GM18520 (cell line): ENCODE measurements at regions not wholly inside any gene's neighbourhood (a gene's known extent, or its start where the extent isn't known, plus 50 kb on each side); places are given as distances from the start of the nearest gene placed in this dataset.

ENCODE experiments used
- ATAC-seq: cut with Tn5 transposase; IDR thresholded peaks from one replicate; pipeline ENCODE4 v1.9.1; 2021; ENCODE audit not compliant: unreplicated experiment

- no peak for ATAC-seq
Measured at GRCh38 chr2:199136242-199136641, 321.5 kb downstream of the SATB2 start.

- no peak for ATAC-seq
Measured at GRCh38 chr2:199131876-199132275, 325.9 kb downstream of the SATB2 start.

DNA sequence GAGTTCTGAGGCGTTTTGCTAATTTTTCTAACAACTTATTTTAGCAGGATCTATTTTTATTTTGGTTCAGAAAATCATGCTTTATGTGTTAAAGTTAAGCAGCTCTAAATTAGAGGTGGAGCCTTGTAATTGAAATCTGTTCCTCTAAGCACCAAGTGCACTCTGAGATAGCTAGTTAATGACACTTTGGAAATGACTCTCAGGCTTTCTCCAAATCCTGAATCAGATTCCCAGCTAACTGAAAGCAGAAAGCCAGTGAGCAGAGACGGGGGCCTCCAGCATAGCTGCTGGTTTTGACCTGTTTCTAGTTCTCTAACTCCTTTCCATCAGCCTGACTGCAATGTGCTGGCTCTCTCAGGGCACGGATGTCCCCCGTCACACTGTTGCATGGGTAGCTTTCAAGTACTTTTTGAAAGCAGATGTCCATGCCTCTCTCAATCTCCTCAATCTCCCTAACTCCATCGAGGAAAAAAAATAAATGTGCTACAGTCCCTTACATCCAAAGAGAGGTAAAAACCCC, 326.5 kb downstream of the SATB2 start:
- no peak for ATAC-seq

- ATAC-seq = no peak
Measured at GRCh38 chr2:199130501-199130900, 327.2 kb downstream of the SATB2 start.

- no peak for ATAC-seq
Measured at GRCh38 chr2:199128476-199129229, 329.1 kb downstream of the SATB2 start.

GRCh38 chr2:199119796-199120195, 337.9 kb downstream of the SATB2 start:
- ATAC-seq = no peak

GRCh38 chr2:199118673-199119112, 339.0 kb downstream of the SATB2 start:
- no peak for ATAC-seq

GRCh38 chr2:199115169-199115568, 342.6 kb downstream of the SATB2 start:
- no peak for ATAC-seq

DNA sequence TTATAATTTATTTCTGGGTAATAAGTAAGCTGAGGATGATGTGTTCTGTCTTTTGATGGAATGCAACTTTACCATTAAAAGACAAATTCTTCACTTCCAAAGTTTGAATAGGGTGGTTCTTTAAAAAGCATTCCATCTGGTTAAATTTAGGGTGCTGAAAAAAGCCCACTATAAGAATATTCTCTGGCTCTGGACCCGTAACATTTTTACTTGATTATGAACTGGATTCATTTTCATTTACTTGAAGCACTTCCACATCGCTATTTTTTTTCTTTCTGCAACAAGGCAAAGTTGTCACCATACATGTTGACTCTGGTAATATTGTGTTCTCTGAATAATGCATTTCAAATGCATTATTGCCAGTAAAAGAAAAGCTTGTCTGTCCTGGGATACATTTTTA, 344.6 kb downstream of the SATB2 start:
- ATAC-seq = no peak

DNA sequence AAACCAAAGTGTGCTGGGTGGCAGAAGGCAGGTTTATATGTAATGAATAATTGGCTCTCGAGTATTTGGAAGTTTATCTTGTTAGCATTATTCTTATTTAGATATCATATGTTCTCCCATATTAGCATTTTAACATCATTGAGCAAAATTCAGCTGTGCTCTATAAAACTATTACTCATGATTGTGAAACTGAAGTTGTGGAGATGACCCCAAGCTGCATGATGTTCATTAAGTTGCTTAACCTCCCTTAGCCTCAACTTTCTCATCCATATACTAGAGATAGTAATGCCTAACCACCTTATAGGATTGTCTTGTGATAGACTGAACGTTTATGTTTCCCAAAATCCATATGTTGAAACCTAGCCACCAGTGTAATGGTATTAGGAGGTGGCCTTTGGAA, 346.3 kb downstream of the SATB2 start:
- ATAC-seq = no peak

DNA sequence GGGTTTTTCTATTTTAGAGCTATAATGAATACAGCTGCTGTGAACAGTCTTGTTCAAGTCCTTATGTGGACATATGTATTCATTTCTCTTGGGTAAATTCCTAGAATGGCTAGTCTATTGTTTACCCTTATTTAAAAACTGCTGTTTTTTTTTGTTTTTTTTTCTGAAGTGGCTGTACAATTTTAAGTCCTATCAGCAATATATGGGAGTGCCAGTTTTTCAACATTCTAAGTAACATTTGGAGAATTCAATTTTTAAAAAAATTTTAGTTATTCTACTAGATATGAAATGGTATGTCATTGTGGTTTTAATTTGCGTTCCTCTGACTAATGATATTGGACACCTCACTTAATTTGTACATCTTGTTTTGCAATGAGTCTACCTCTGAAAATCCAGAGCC, 349.7 kb downstream of the SATB2 start:
- no peak for ATAC-seq

GRCh38 chr2:199105826-199106225, 351.9 kb downstream of the SATB2 start:
- ATAC-seq = no peak

- ATAC-seq = no peak
Measured at GRCh38 chr2:199101487-199101886, 356.3 kb downstream of the SATB2 start.

- ATAC-seq = no peak
Measured at GRCh38 chr2:199100326-199101110, 357.2 kb downstream of the SATB2 start.

GRCh38 chr2:199092419-199092818, 365.3 kb downstream of the SATB2 start:
- ATAC-seq = no peak

DNA sequence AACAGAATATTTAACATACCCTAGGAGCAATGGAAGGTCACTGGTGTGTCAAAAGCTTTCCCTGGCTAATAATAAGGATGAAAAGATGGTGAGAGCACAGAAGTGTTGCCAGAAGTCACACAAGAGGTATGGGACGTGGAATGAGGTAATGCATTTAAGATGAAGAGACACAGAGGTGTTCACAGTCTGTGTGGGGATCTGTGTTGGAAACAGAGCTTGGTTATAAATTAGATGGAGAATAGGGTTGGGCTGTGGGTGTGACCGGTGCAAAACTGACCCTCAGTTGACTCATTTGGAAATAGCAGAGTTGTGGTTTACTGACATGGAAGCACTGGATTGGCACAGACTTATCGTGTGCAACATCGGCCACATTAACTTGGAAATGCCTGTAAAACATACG, 372.5 kb downstream of the SATB2 start:
- ATAC-seq = no peak

DNA sequence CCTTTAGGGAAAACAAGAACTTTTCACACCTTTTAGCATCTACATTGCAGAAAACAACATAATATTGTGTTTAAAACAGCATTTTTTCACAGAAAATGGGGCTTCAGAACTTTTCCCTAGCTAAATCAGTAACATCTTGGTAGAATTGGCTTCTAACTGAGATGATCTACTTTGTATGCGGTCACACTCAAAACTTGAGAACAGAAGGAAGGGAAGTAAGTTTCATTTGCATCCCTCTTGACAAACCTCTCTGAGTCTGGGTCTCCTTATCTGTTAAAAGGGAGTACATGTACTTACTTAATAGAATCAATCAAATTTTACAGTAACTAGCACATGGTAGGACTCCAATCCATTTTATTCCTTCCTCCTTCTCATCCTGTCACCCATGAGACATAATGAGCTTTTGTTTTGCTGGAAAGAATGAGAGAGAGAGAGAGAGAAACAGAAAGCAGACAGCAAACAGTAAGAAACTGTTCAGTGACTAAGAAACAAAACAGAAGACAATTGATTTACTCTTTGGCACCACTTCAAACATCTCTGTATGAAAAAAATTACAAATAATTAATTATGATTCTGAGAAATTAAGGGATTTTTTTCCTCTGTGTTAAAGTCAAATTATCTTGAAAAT, 387.3 kb downstream of the SATB2 start:
- no peak for ATAC-seq

GRCh38 chr2:199064201-199064600, 393.5 kb downstream of the SATB2 start:
- no peak for ATAC-seq

DNA sequence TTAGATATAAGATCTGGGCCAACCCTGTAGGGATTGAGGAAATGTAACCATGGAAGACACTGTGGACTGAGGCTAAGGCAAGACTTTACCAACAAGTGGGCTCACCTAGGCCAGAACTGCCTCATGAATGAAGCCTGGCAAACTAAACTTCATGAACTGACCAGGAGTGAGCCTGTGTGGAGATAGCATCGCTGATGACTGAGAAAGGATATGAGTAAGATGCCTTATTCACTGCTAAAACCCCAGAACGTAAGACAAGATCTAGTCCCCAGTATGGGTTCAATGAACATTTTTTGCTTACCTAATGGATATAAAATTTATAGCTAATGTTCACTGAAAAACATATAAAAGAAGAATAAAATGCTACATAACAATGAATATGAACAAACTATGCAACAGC, 399.8 kb downstream of the SATB2 start:
- no peak for ATAC-seq

GRCh38 chr2:199055336-199055735, 402.4 kb downstream of the SATB2 start:
- ATAC-seq = no peak

GRCh38 chr2:199042660-199043379, 414.9 kb downstream of the SATB2 start:
- no peak for ATAC-seq
